ENCODE measurements at regions not wholly inside any gene's neighbourhood (a gene's known extent, or its start where the extent isn't known, plus 50 kb on each side); places are given as distances from the start of the nearest gene placed in this dataset.

GRCh38 chr4:159498446-159499115 is 395.7 kb downstream of the RAPGEF2 start:
- no peak for DNase-seq (ENCODE audit: low read depth)

- DNase-seq (ENCODE audit: low read depth), result no peak
These were observed 398.0 kb downstream of the RAPGEF2 start for GRCh38 chr4:159500861-159501260.

- no peak for DNase-seq (ENCODE audit: low read depth)
These were observed 400.5 kb downstream of the RAPGEF2 start for GRCh38 chr4:159503236-159504008.

- DNase-seq (ENCODE audit: low read depth), result peak; percentile 59
These were observed 401.8 kb downstream of the RAPGEF2 start for GRCh38 chr4:159504684-159505083.

- DNase-seq (ENCODE audit: low read depth), result peak; percentile 31
These were observed 402.5 kb downstream of the RAPGEF2 start for GRCh38 chr4:159505266-159505975.

GRCh38 chr4:159506801-159507517 is 404.1 kb downstream of the RAPGEF2 start:
- no peak for DNase-seq (ENCODE audit: low read depth)

GRCh38 chr4:159508917-159509500 is 406.1 kb downstream of the RAPGEF2 start:
- peak; percentile 63 for DNase-seq (ENCODE audit: low read depth)

GRCh38 chr4:159512348-159512747 is 409.5 kb downstream of the RAPGEF2 start:
- DNase-seq (ENCODE audit: low read depth), result no peak

GRCh38 chr4:159515314-159516025 is 412.6 kb downstream of the RAPGEF2 start:
- no peak for DNase-seq (ENCODE audit: low read depth)

GRCh38 chr4:159516556-159517140 is 413.8 kb downstream of the RAPGEF2 start:
- no peak for DNase-seq (ENCODE audit: low read depth)

GRCh38 chr4:159520074-159520473 is 417.2 kb downstream of the RAPGEF2 start:
- DNase-seq (ENCODE audit: low read depth), result no peak

GRCh38 chr4:159526172-159526571 is 423.3 kb downstream of the RAPGEF2 start:
- DNase-seq (ENCODE audit: low read depth), result no peak

- DNase-seq (ENCODE audit: low read depth), result no peak
These were observed 431.8 kb downstream of the RAPGEF2 start for GRCh38 chr4:159534655-159535054.

GRCh38 chr4:159538556-159538955 is 435.7 kb downstream of the RAPGEF2 start:
- peak; percentile 43 for DNase-seq (ENCODE audit: low read depth)

GRCh38 chr4:159540038-159540437 is 437.2 kb downstream of the RAPGEF2 start:
- DNase-seq (ENCODE audit: low read depth), result no peak

GRCh38 chr4:159540501-159540900 is 437.6 kb downstream of the RAPGEF2 start:
- no peak for DNase-seq (ENCODE audit: low read depth)

- DNase-seq (ENCODE audit: low read depth), result no peak
These were observed 438.3 kb downstream of the RAPGEF2 start for GRCh38 chr4:159541143-159541542.

- no peak for DNase-seq (ENCODE audit: low read depth)
These were observed 439.4 kb downstream of the RAPGEF2 start for GRCh38 chr4:159542296-159542695.

- DNase-seq (ENCODE audit: low read depth), result no peak
These were observed 441.0 kb downstream of the RAPGEF2 start for GRCh38 chr4:159543831-159544230.

GRCh38 chr4:159545556-159545955 is 442.7 kb downstream of the RAPGEF2 start:
- no peak for DNase-seq (ENCODE audit: low read depth)

All from myocyte (in vitro differentiated cells).